ENCODE measurements at regions not wholly inside any gene's neighbourhood (a gene's known extent, or its start where the extent isn't known, plus 50 kb on each side); places are given as distances from the start of the nearest gene placed in this dataset.

DNA sequence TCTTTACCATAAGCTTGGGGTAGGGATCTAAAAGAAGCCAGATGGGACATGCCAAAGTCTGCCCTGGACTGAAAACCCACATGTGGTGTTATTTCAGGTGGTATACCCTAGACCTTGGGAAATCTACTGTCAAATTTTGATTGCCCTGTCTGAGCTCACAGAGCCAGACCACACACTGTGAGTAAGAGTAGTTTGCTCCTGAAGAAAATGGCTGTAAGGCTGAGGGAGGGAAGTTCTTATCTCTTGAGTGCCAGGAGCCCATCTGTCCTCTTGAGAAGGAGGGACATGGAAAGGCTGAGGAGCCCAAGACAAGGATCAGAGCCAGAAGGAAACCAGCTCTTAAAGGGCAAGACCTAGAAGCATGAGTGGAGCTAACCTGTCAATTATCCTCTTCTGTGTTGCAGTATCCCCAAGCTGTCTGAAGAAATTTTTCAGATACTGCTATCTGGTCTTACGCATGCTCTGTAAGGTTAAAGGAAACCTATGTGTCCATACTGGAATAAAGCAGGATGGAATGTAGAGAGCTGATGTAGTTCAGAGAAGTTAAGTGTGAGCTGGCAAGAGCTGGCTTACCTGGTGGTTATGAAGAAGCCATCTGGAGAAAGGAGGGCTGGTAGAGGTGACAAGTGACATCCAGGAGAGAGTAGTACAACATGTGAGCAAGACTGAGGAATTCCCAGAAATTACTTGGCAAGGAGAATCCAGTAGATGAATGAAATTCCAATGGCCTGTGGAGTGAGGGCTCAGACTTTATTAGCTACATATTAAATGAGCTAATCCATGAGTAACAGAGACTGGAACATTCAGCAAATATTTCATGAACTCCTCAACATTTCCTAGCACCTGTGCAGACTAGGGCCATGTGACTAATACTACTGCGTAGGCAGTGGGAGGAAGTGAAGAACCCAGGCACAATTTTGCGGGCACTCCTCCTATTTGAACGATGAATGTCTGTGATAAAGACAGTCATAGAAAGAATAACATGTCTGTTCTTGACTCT, 389.1 kb upstream of the KIF2A start:
- H3K4me3 ChIP-seq: no peak overlapping the region
- H3K27me3 ChIP-seq: no peaks in the 10 kb centered on the region
- TF ChIP-seq, protein P1, sequence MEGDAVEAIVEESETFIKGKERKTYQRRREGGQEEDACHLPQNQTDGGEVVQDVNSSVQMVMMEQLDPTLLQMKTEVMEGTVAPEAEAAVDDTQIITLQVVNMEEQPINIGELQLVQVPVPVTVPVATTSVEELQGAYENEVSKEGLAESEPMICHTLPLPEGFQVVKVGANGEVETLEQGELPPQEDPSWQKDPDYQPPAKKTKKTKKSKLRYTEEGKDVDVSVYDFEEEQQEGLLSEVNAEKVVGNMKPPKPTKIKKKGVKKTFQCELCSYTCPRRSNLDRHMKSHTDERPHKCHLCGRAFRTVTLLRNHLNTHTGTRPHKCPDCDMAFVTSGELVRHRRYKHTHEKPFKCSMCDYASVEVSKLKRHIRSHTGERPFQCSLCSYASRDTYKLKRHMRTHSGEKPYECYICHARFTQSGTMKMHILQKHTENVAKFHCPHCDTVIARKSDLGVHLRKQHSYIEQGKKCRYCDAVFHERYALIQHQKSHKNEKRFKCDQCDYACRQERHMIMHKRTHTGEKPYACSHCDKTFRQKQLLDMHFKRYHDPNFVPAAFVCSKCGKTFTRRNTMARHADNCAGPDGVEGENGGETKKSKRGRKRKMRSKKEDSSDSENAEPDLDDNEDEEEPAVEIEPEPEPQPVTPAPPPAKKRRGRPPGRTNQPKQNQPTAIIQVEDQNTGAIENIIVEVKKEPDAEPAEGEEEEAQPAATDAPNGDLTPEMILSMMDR (IDR thresholded peaks at IDR 0.05): no peak

GRCh38 chr5:61918611-61919010, 387.4 kb upstream of the KIF2A start:
- Histone ChIP-seq H3K36me3 (no peaks in the 10 kb centered on the region), H3K4me3 (no peak overlapping the region), H3K27me3 (no peaks in the 10 kb centered on the region), H3K27ac (no peak overlapping the region), H3K9me3 (no peaks in the 10 kb centered on the region), H3K4me1 (no peaks in the 10 kb centered on the region)
- TF ChIP-seq, protein P1 (IDR thresholded peaks at IDR 0.05): no peak
- DNase-seq (ENCODE audit: low spot score): no peak

More for the DNA sequence above, 389.1 kb upstream of the KIF2A start:
- H3K27ac ChIP-seq: no peak overlapping the region
- H3K9me3 ChIP-seq: peaks cover 0 to 9% of the 10 kb centered on the region in 2 donors
- H3K4me1 ChIP-seq: no peaks in the 10 kb centered on the region
- H3K36me3 ChIP-seq: no peaks in the 10 kb centered on the region
- no peak for DNase-seq (ENCODE audit: low spot score)

- no peaks in the 10 kb centered on the region for H3K4me1 ChIP-seq
- no peak overlapping the region for H3K4me3 ChIP-seq
- H3K27me3 ChIP-seq: no peaks in the 10 kb centered on the region
- TF ChIP-seq, protein P1 (IDR thresholded peaks at IDR 0.05): no peak
- no peaks in the 10 kb centered on the region for H3K36me3 ChIP-seq
- DNase-seq (ENCODE audit: low spot score): no peak
- no peak overlapping the region for H3K27ac ChIP-seq
- no peaks in the 10 kb centered on the region for H3K9me3 ChIP-seq
Measured at GRCh38 chr5:61919920-61920319, 386.1 kb upstream of the KIF2A start.

DNA sequence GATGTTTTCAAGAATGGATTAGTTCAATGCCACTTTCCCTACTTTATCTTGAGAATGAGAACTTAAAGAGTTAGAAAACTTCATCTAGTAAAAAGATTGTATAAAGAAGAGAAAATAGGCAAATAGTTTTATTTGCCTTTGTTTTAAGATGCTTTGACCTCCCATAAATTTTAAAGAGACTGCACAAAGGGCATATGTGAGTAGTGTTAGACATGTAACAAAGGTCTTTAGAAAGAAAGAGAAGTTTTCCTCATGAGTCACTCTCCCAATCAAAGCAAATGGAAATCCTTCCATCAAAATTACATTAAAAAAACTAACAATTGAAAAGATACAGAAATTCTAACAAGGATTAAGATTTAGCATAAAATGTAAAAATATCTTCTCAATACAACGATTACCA, 381.8 kb upstream of the KIF2A start:
- Histone ChIP-seq H3K27me3 (no peaks in the 10 kb centered on the region), H3K36me3 (no peaks in the 10 kb centered on the region), H3K4me1 (no peaks in the 10 kb centered on the region), H3K27ac (no peak overlapping the region), H3K9me3 (no peaks in the 10 kb centered on the region), H3K4me3 (no peak overlapping the region)
- DNase-seq (ENCODE audit: low spot score): no peak
- TF ChIP-seq, protein P1 (IDR thresholded peaks at IDR 0.05): no peak

- DNase-seq (ENCODE audit: low spot score): no peak
Measured at GRCh38 chr5:61926911-61927310, 379.1 kb upstream of the KIF2A start.

More at GRCh38 chr5:61926911-61927310, 379.1 kb upstream of the KIF2A start:
- Histone ChIP-seq H3K4me1 (no peaks in the 10 kb centered on the region), H3K4me3 (no peak overlapping the region), H3K36me3 (no peaks in the 10 kb centered on the region), H3K9me3 (no peaks in the 10 kb centered on the region), H3K27me3 (no peaks in the 10 kb centered on the region), H3K27ac (no peak overlapping the region)
- TF ChIP-seq, protein P1 (IDR thresholded peaks at IDR 0.05): no peak
